ENCODE measurements at regions not wholly inside any gene's neighbourhood (a gene's known extent, or its start where the extent isn't known, plus 50 kb on each side); places are given as distances from the start of the nearest gene placed in this dataset.

DNA sequence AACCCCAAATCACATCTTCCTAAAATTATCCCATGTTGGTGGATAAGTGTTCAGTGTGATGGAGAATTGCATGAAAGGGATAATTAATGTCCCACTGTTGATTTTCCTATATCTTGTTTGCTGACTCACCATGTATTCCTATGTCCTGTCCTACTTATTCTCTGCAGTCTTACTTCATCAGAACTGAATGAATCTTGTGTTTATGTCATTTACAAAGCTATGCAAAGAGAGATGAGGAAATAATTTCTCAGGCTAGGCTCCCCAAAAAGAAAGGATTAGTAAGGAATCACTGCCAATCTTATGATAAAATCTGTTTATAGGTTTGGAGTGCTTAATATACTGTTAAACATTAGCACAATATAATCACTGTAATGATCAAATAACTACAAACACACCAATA, 360.8 kb downstream of the CRPPA start:
- TF ChIP-seq CTCF (IDR thresholded peaks at IDR 0.05) (no peak), POLR2A (IDR thresholded peaks at IDR 0.05) (no peak)

Measured in prostate gland (tissue), 2 donors.